Prostate gland (tissue), 2 donors: ENCODE measurements at regions not wholly inside any gene's neighbourhood (a gene's known extent, or its start where the extent isn't known, plus 50 kb on each side); places are given as distances from the start of the nearest gene placed in this dataset.

ENCODE experiments used
- CTCF ChIP-seq, 4 experiments: fragments of 200-600 bp in 2 of 4; fragments of 450-650 bp in 2 of 4; sonication (generic) in 2 of 4; IDR thresholded peaks; 1 replicate in 3 of 4; 2 replicates in 1 of 4; pipeline ENCODE4 v1.5.1; 2016 to 2019; ENCODE audit warnings: antibody characterized with exemption in 4 of 4, mild to moderate bottlenecking in 2 of 4, moderate library complexity in 2 of 4
- POLR2AphosphoS5 ChIP-seq: sonication (generic); formaldehyde crosslinking; IDR thresholded peaks from one replicate; pipeline ENCODE4 v1.6.1; 2017; ENCODE audit warnings: antibody characterized with exemption

GRCh38 chr19:30175987-30176386, 196.2 kb upstream of the ZNF536 start:
- TF ChIP-seq CTCF (IDR thresholded peaks at IDR 0.05), result no peak
- TF ChIP-seq POLR2AphosphoS5, result no peak
